ENCODE measurements at regions not wholly inside any gene's neighbourhood (a gene's known extent, or its start where the extent isn't known, plus 50 kb on each side); places are given as distances from the start of the nearest gene placed in this dataset.
A peak's percentile ranks its signal among the peaks of the same experiment; 100 is the strongest.

DNA sequence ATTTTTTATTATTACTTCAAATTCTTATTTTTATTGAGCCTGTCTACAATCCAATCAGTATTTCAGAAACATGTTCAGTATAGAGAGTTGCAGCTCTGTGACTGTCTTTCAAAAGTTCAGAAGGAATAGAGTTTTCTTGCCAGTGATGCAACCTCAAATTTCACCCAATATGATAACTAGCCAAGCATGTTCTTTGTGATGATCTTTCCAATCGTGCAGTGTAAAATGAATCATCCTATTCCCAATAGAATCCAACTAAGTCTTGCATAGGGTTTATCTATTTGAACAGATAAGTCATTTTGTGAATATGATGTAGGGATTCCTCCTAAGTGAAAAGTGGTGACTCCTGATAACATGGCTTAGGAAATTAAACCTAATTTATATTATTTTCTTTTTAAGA, 937.8 kb downstream of the KCNJ2 start:
- DNase-seq = no peak
- Histone ChIP-seq H3K9me3 (no peaks in the 10 kb centered on the region), H3K4me1 (peaks cover 0 to 18% (median 9%) of the 10 kb centered on the region in 4 donors), H3K27ac (no peak overlapping the region), H3K4me3 (no peak overlapping the region), H3K36me3 (no peaks in the 10 kb centered on the region), H3K27me3 (no peaks in the 10 kb centered on the region)
- TF ChIP-seq, protein P1, sequence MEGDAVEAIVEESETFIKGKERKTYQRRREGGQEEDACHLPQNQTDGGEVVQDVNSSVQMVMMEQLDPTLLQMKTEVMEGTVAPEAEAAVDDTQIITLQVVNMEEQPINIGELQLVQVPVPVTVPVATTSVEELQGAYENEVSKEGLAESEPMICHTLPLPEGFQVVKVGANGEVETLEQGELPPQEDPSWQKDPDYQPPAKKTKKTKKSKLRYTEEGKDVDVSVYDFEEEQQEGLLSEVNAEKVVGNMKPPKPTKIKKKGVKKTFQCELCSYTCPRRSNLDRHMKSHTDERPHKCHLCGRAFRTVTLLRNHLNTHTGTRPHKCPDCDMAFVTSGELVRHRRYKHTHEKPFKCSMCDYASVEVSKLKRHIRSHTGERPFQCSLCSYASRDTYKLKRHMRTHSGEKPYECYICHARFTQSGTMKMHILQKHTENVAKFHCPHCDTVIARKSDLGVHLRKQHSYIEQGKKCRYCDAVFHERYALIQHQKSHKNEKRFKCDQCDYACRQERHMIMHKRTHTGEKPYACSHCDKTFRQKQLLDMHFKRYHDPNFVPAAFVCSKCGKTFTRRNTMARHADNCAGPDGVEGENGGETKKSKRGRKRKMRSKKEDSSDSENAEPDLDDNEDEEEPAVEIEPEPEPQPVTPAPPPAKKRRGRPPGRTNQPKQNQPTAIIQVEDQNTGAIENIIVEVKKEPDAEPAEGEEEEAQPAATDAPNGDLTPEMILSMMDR (IDR thresholded peaks at IDR 0.05) = no peak
- TF ChIP-seq POLR2A (IDR thresholded peaks at IDR 0.05) = no peak
- no peak for ATAC-seq
- 42% methylated on average over 1 of the region's 1 CpG for WGBS (ENCODE audit: insufficient coverage, low coverage, low lambda C conversion rate, missing lambda C conversion rate)
- intact Hi-C loops (cut with DNase I) = no loop called here

DNA sequence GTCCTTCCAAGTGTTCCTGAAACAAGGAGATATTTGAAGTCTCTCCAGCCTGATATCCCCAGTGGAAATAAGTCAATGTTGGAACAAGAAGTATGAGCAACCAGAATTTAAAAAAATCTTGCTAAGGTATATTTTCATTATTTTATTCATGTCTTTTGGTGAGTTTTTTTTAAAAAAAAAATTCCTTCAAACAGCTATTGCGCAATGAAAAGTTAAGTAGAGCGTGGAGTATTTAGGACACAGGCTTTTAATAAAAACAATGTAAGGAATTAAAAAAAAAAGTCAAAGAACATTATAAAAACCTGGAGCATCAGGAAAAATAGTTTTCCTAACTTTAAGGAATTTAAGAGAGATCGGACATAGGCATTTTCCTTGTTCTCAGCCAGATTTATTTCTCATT, 940.4 kb downstream of the KCNJ2 start:
- TF ChIP-seq, protein P1 (IDR thresholded peaks at IDR 0.05) = no peak
- TF ChIP-seq POLR2A (IDR thresholded peaks at IDR 0.05) = no peak

DNA sequence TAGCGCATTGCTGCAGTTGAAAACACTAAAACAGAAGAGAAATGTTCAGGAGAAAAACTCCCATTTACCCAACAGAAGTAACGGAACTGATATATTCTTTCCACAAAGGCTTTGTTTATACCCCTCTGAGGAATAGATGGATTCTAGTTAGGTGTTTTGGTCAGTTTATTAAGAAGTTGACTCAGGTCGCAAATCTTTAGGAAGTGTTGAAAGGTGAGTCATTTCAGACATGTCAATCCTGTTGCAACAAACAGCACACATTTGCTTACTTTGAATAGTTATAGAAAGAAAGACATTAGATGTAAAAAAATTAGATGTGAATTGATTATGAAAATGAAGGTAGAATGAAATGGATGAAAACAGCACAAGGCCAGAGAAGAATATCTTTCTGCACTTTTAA, 941.0 kb downstream of the KCNJ2 start:
- DNase-seq (no peak), ATAC-seq (no peak)
- Histone ChIP-seq H3K36me3 (no peaks in the 10 kb centered on the region), H3K4me3 (no peak overlapping the region), H3K9me3 (no peaks in the 10 kb centered on the region), H3K4me1 (peaks cover 0 to 24% (median 11%) of the 10 kb centered on the region in 4 donors), H3K27me3 (no peaks in the 10 kb centered on the region), H3K27ac (peak overlapping the region in 1 of 3 donors; percentile 49)
- TF ChIP-seq, protein P1 (IDR thresholded peaks at IDR 0.05) = no peak
- TF ChIP-seq POLR2A (IDR thresholded peaks at IDR 0.05) = no peak
- intact Hi-C loops (cut with DNase I) = no loop called here
- 74% methylated on average over 3 of the region's 3 CpGs for WGBS (ENCODE audit: insufficient coverage, low coverage, low lambda C conversion rate, missing lambda C conversion rate)

More for the DNA sequence above, 940.4 kb downstream of the KCNJ2 start:
- Histone ChIP-seq H3K27ac (no peak overlapping the region), H3K27me3 (no peaks in the 10 kb centered on the region), H3K4me1 (peaks cover 0 to 18% (median 10%) of the 10 kb centered on the region in 4 donors), H3K9me3 (no peaks in the 10 kb centered on the region), H3K36me3 (no peaks in the 10 kb centered on the region), H3K4me3 (no peak overlapping the region)
- intact Hi-C loops (cut with DNase I) = no loop called here
- ATAC-seq = no peak
- WGBS (ENCODE audit: insufficient coverage, low coverage, low lambda C conversion rate, missing lambda C conversion rate) = 78% methylated on average over 3 of the region's 3 CpGs
- no peak for DNase-seq

DNA sequence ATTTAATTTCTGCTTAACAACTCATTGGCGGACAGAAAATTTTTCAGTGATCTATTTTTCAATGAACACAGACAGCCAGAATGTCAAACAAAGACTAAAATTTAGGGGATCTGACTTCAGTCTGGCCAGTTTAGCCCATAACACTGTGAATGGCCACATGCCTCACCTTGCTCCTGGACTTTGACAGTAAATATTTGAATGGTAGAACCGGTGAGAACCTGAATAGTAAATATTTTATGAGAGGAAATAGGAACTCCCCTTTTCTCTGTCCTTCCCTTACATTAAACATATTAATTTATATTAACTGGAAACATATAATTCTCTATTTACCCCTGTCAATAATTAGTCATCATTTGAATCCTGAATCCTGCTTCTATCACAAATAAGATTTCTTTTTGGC, 942.1 kb downstream of the KCNJ2 start:
- no peak overlapping the region for H3K4me3 ChIP-seq
- H3K9me3 ChIP-seq = no peaks in the 10 kb centered on the region
- H3K36me3 ChIP-seq = no peaks in the 10 kb centered on the region
- WGBS (ENCODE audit: insufficient coverage, low coverage, low lambda C conversion rate, missing lambda C conversion rate) = 31% methylated on average over 2 of the region's 2 CpGs
- peak overlapping the region; percentile 26 to 49 (median 30) for H3K27ac ChIP-seq
- DNase-seq (peak in 1 of 3 donors; percentile 47), ATAC-seq (peak; percentile 88 to 93 (median 92))
- intact Hi-C loops (cut with DNase I) = no loop called here
- TF ChIP-seq POLR2A (IDR thresholded peaks at IDR 0.05) = no peak
- TF ChIP-seq, protein P1 (IDR thresholded peaks at IDR 0.05) = no peak
- no peaks in the 10 kb centered on the region for H3K27me3 ChIP-seq
- H3K4me1 ChIP-seq = peaks cover 0 to 30% (median 11%) of the 10 kb centered on the region in 4 donors

DNA sequence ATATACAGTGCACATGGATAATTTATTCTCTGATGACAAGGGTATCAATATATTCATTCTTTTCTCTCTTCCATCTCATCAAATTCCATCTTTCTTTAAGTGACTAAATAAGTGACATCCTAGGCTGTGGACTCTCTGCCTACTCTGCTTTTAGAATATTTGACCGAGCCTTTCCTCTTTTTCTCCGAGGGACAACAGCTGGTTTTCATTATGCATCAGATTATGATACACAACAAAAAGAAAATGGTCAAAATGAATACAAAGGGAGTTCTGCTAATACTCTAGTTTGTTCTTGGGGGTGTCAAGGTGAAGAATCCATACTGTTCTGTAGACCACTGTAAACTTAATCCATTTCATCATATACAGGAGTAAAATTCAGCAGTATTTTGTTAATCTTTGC, 942.6 kb downstream of the KCNJ2 start:
- 49% methylated on average over 2 of the region's 2 CpGs for WGBS (ENCODE audit: insufficient coverage, low coverage, low lambda C conversion rate, missing lambda C conversion rate)
- Histone ChIP-seq H3K27ac (peak overlapping the region in 1 of 3 donors; percentile 49), H3K4me1 (peaks cover 0 to 30% (median 11%) of the 10 kb centered on the region in 4 donors), H3K36me3 (no peaks in the 10 kb centered on the region), H3K4me3 (no peak overlapping the region), H3K27me3 (no peaks in the 10 kb centered on the region), H3K9me3 (no peaks in the 10 kb centered on the region)
- ATAC-seq (no peak), DNase-seq (no peak)
- intact Hi-C loops (cut with DNase I) = no loop called here
- TF ChIP-seq, protein P1 (IDR thresholded peaks at IDR 0.05) = no peak
- no peak for TF ChIP-seq POLR2A (IDR thresholded peaks at IDR 0.05)
